Mammary epithelial cell (primary cell): ENCODE measurements at regions not wholly inside any gene's neighbourhood (a gene's known extent, or its start where the extent isn't known, plus 50 kb on each side); places are given as distances from the start of the nearest gene placed in this dataset.

Source experiments
- CTCF ChIP-seq, 2 donors: IDR thresholded peaks in 1 of 2; conservative IDR thresholded peaks in 1 of 2; 2 replicates each; pipeline ENCODE4 v1.5.1; 2011 to 2012; ENCODE audit warnings: inconsistent platforms in 2 of 2, low read length in 2 of 2, mild to moderate bottlenecking in 2 of 2, control low read depth in 1 of 2, low read depth in 1 of 2; ENCODE audit not compliant: insufficient read depth in 1 of 2; ENCODE audit errors: extremely low read depth in 1 of 2
- EZH2 ChIP-seq: IDR thresholded peaks from 2 replicates; pipeline ENCODE4 v1.6.1; 2012; ENCODE audit warnings: low read length, inconsistent platforms, borderline replicate concordance

GRCh38 chr2:126839796-126840195, 58.9 kb upstream of the TEX51 start:
- TF ChIP-seq CTCF (conservative IDR thresholded peaks at IDR 0.05 in 1 of 2, IDR thresholded peaks at IDR 0.05 in 1 of 2; ENCODE audit: extremely low read depth in 1 of 2, insufficient read depth in 1 of 2, low read depth in 1 of 2, low read length in 2 of 2), result no peak
- TF ChIP-seq EZH2, result no peak
